HepG2 (cell line): ENCODE measurements at regions not wholly inside any gene's neighbourhood (a gene's known extent, or its start where the extent isn't known, plus 50 kb on each side); places are given as distances from the start of the nearest gene placed in this dataset.

Experiments
- ATF7 ChIP-seq, 2 experiments: fragments of 450-650 bp in 1 of 2; sonication (generic) in 1 of 2; formaldehyde crosslinking in 1 of 2; IDR thresholded peaks; 2 replicates each; pipeline versions ENCODE4 v1.4.0 to v1.6.1; 2016 to 2020; ENCODE audit warnings: antibody characterized with exemption in 1 of 2, mild to moderate bottlenecking in 1 of 2, missing genetic modification reagents in 1 of 2
- CHD2 ChIP-seq: IDR thresholded peaks from 2 replicates; pipeline ENCODE4 v1.6.1; 2011; ENCODE audit warnings: low read depth, low read length, improper control_type of control experiment
- DR1 ChIP-seq: sonication (generic); formaldehyde crosslinking; IDR thresholded peaks from 2 replicates; pipeline ENCODE4 v1.8.0; 2021; ENCODE audit warnings: mild to moderate bottlenecking, missing genetic modification reagents, inconsistent platforms
- JUNB ChIP-seq: sonication (generic); formaldehyde crosslinking; IDR thresholded peaks from 2 replicates; pipeline ENCODE4 v1.8.0; 2022; ENCODE audit warnings: missing genetic modification reagents, mild to moderate bottlenecking, borderline replicate concordance
- MAFK ChIP-seq, 2 experiments: IDR thresholded peaks in 1 of 2; conservative IDR thresholded peaks in 1 of 2; 2 replicates each; pipeline ENCODE4 v1.6.1; 2011; ENCODE audit warnings: improper control_type of control experiment in 2 of 2, low read length in 2 of 2
- MXD4 ChIP-seq: IDR thresholded peaks from 2 replicates; pipeline ENCODE4 v1.6.1; 2016; ENCODE audit warnings: mild to moderate bottlenecking, missing biosample characterization, missing genetic modification reagents
- RXRA ChIP-seq: sonication (generic); formaldehyde crosslinking; IDR thresholded peaks from 2 replicates; pipeline ENCODE4 v1.5.1; 2020; ENCODE audit warnings: missing genetic modification reagents
- ZFP82 ChIP-seq: sonication (generic); formaldehyde crosslinking; IDR thresholded peaks from 2 replicates; pipeline ENCODE4 v1.5.1; 2020; ENCODE audit warnings: mild to moderate bottlenecking, missing genetic modification reagents, borderline replicate concordance
- ZFY ChIP-seq: sonication (generic); formaldehyde crosslinking; IDR thresholded peaks from 2 replicates; pipeline ENCODE4 v1.4.0; 2020; ENCODE audit warnings: missing genetic modification reagents
- ZNF101 ChIP-seq: sonication (generic); formaldehyde crosslinking; IDR thresholded peaks from 2 replicates; pipeline ENCODE4 v1.4.0; 2020; ENCODE audit warnings: mild to moderate bottlenecking, low read depth, missing genetic modification reagents, borderline replicate concordance
- ZNF33B ChIP-seq: sonication (generic); formaldehyde crosslinking; IDR thresholded peaks from 2 replicates; pipeline ENCODE4 v1.5.1; 2020; ENCODE audit warnings: mild to moderate bottlenecking, missing genetic modification reagents
- ZNF543 ChIP-seq: sonication (generic); formaldehyde crosslinking; IDR thresholded peaks from 2 replicates; pipeline ENCODE4 v1.4.0; 2020; ENCODE audit warnings: mild to moderate bottlenecking, missing genetic modification reagents
- ZNF589 ChIP-seq: sonication (generic); formaldehyde crosslinking; conservative IDR thresholded peaks from 2 replicates; pipeline ENCODE4 v1.8.0; 2022; ENCODE audit warnings: mild to moderate bottlenecking, moderate library complexity, missing genetic modification reagents
- ZNF761 ChIP-seq: sonication (generic); formaldehyde crosslinking; conservative IDR thresholded peaks from 2 replicates; pipeline ENCODE4 v1.4.0; 2020; ENCODE audit warnings: mild to moderate bottlenecking, missing genetic modification reagents
- ZSCAN30 ChIP-seq: sonication (generic); formaldehyde crosslinking; IDR thresholded peaks from 2 replicates; pipeline ENCODE4 v1.5.0; 2020; ENCODE audit warnings: mild to moderate bottlenecking, missing genetic modification reagents
- TF ChIP-seq, protein P1 (sequence below), 2 experiments: sonication (generic) in 1 of 2; formaldehyde crosslinking in 1 of 2; IDR thresholded peaks; 2 replicates each; pipeline versions ENCODE4 v1.6.1 to v1.9.0; 2014 to 2022; ENCODE audit warnings: antibody characterized with exemption in 1 of 2, borderline replicate concordance in 1 of 2, inconsistent platforms in 1 of 2, low read depth in 1 of 2, missing genetic modification reagents in 1 of 2
- TF ChIP-seq, protein P2 (sequence below): sonication (generic); formaldehyde crosslinking; IDR thresholded peaks from 2 replicates; pipeline ENCODE4 v1.9.0; 2021; ENCODE audit warnings: mild to moderate bottlenecking, missing genetic modification reagents

DNA sequence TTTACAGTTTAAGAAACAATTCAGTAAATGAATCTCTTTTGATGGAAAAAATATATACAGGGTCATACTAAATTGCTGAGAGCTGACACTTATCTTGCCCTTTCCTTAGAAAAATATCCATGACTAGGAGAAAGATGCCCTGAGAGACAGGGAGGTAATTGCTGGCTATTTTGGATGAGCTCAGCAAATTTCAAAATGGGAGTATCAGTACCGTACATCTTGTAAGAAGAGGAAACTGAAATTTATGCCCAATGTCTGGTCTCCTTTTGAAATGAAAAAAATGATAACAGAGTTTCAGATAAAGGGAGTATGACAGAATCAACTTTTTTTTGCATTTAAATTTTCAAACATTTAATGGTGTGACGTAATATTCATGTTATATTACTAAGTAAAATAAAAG is 415.8 kb upstream of the CDH10 start (continued):
- TF ChIP-seq, protein P1, sequence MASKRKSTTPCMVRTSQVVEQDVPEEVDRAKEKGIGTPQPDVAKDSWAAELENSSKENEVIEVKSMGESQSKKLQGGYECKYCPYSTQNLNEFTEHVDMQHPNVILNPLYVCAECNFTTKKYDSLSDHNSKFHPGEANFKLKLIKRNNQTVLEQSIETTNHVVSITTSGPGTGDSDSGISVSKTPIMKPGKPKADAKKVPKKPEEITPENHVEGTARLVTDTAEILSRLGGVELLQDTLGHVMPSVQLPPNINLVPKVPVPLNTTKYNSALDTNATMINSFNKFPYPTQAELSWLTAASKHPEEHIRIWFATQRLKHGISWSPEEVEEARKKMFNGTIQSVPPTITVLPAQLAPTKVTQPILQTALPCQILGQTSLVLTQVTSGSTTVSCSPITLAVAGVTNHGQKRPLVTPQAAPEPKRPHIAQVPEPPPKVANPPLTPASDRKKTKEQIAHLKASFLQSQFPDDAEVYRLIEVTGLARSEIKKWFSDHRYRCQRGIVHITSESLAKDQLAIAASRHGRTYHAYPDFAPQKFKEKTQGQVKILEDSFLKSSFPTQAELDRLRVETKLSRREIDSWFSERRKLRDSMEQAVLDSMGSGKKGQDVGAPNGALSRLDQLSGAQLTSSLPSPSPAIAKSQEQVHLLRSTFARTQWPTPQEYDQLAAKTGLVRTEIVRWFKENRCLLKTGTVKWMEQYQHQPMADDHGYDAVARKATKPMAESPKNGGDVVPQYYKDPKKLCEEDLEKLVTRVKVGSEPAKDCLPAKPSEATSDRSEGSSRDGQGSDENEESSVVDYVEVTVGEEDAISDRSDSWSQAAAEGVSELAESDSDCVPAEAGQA (IDR thresholded peaks at IDR 0.05; ENCODE audit: low read depth) = no peak
- TF ChIP-seq, protein P1 (CRISPR knock-in tag; IDR thresholded peaks at IDR 0.05; ENCODE audit: borderline replicate concordance) = no peak
- TF ChIP-seq ZNF33B (CRISPR knock-in tag) = no peak
- TF ChIP-seq ATF7 (IDR thresholded peaks at IDR 0.05) = 0 out of 2 replicates have a peak, but pooled peaks have one; percentile 28
- TF ChIP-seq ATF7 (CRISPR knock-in tag; IDR thresholded peaks at IDR 0.05) = no peak
- TF ChIP-seq, protein P2, sequence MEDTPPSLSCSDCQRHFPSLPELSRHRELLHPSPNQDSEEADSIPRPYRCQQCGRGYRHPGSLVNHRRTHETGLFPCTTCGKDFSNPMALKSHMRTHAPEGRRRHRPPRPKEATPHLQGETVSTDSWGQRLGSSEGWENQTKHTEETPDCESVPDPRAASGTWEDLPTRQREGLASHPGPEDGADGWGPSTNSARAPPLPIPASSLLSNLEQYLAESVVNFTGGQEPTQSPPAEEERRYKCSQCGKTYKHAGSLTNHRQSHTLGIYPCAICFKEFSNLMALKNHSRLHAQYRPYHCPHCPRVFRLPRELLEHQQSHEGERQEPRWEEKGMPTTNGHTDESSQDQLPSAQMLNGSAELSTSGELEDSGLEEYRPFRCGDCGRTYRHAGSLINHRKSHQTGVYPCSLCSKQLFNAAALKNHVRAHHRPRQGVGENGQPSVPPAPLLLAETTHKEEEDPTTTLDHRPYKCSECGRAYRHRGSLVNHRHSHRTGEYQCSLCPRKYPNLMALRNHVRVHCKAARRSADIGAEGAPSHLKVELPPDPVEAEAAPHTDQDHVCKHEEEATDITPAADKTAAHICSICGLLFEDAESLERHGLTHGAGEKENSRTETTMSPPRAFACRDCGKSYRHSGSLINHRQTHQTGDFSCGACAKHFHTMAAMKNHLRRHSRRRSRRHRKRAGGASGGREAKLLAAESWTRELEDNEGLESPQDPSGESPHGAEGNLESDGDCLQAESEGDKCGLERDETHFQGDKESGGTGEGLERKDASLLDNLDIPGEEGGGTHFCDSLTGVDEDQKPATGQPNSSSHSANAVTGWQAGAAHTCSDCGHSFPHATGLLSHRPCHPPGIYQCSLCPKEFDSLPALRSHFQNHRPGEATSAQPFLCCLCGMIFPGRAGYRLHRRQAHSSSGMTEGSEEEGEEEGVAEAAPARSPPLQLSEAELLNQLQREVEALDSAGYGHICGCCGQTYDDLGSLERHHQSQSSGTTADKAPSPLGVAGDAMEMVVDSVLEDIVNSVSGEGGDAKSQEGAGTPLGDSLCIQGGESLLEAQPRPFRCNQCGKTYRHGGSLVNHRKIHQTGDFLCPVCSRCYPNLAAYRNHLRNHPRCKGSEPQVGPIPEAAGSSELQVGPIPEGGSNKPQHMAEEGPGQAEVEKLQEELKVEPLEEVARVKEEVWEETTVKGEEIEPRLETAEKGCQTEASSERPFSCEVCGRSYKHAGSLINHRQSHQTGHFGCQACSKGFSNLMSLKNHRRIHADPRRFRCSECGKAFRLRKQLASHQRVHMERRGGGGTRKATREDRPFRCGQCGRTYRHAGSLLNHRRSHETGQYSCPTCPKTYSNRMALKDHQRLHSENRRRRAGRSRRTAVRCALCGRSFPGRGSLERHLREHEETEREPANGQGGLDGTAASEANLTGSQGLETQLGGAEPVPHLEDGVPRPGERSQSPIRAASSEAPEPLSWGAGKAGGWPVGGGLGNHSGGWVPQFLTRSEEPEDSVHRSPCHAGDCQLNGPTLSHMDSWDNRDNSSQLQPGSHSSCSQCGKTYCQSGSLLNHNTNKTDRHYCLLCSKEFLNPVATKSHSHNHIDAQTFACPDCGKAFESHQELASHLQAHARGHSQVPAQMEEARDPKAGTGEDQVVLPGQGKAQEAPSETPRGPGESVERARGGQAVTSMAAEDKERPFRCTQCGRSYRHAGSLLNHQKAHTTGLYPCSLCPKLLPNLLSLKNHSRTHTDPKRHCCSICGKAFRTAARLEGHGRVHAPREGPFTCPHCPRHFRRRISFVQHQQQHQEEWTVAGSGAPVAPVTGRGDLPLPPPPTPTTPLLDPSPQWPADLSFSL (CRISPR knock-in tag) = no peak
- no peak for TF ChIP-seq RXRA (CRISPR knock-in tag)
- TF ChIP-seq ZNF761 (CRISPR knock-in tag) = no peak
- TF ChIP-seq DR1 (CRISPR knock-in tag) = no peak
- peak; percentile 66 to 88; a peak in 3 of 4 replicates for TF ChIP-seq MAFK (conservative IDR thresholded peaks at IDR 0.05 in 1 of 2, IDR thresholded peaks at IDR 0.05 in 1 of 2; ENCODE audit: low read length in 2 of 2)
- no peak for TF ChIP-seq ZSCAN30 (CRISPR knock-in tag)
- no peak for TF ChIP-seq CHD2
- no peak for TF ChIP-seq ZNF543
- no peak for TF ChIP-seq MXD4 (CRISPR knock-in tag)
- no peak for TF ChIP-seq JUNB
- no peak for TF ChIP-seq ZFP82 (CRISPR knock-in tag)
- TF ChIP-seq ZNF101 (CRISPR knock-in tag) = no peak
- TF ChIP-seq ZFY (CRISPR knock-in tag) = no peak
- no peak for TF ChIP-seq ZNF589 (CRISPR knock-in tag)
